ENCODE measurements at regions not wholly inside any gene's neighbourhood (a gene's known extent, or its start where the extent isn't known, plus 50 kb on each side); places are given as distances from the start of the nearest gene placed in this dataset.
"Not testable (repeated sequence)": the region's sequence is repeated elsewhere in the genome, so short reads cannot be mapped to it uniquely, and the experiment has no call there.

DNA sequence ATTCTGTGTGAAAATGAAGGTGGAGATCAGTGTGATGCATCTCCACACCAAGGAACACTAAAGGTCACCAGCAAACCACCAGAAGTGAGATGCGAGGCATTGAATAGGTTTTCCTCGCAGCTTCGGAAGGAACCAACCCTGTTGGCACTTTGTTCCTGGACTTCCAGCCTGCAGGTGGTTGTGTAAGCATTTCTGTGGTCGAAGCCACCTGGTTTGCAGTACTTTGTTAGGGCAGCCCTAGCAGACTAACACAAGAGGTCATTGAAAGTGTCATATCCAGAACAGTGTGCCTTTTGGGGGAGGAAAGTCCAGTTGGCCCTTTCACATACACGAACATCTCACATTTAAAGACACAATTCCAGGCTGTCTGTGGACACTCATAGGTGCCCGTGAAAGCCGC, 237.2 kb upstream of the PLGLB1 start:
- not testable (repeated sequence) for FAIRE-seq; DNase-seq (ENCODE audit: low spot score)

DNA sequence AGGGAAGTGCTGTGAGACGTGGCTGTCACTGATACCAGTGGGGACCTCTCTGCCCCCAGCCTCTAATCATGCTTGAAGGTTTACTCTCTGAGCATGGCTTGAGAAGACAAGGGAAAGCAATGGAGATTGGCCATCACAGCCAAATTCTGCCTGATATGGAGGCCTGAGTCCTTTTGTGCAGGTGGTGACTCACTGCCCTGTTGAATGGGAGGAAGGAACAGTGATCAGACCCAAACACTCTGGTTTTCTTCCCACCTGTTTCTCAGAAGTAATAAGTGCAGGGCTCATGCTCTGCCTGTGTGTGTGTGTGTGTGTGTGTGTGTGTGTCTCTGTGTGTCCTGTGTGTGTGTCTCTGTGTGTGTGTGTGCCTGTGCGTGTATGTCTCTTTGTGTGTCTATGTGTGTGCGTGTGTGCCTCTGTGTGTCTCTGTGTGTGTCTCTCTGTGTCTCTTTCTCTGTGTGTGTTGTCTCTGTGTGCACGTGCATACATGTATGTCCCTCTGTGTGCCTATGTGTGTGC, 240.6 kb upstream of the PLGLB1 start:
- DNase-seq (ENCODE audit: low spot score); FAIRE-seq: not testable (repeated sequence)

DNA sequence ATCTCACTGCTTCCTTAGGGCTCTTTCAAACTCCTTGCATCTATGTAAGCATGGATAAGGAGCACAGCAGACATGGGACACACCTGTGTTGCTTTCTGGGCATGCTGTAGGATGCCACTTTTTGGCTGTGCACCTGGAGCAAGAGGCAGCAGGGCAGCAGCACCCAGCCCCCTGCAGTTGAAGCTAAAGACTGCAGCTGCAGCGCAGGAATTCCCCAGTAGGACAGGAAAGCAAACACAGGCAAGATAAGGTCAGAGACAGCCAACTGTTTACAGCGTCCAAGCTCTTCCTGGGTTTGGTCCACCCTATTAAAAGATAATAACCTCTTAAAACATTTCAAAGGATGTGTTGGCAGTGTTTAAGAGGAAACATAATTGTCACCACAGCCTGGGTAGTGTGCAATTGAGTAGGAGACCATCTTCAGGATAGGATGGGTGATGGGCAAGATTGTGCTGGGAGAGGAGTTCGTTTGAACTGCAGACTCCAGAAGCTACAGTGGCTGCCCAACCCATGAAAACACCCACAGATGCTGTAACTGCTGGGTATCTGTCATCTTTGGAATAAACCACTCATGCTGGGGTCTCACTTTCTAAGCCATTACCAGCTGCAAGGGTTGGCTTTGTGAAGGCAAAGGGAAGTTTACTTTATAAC, 242.3 kb upstream of the PLGLB1 start:
- not testable (repeated sequence) for DNase-seq (ENCODE audit: low spot score); FAIRE-seq

DNA sequence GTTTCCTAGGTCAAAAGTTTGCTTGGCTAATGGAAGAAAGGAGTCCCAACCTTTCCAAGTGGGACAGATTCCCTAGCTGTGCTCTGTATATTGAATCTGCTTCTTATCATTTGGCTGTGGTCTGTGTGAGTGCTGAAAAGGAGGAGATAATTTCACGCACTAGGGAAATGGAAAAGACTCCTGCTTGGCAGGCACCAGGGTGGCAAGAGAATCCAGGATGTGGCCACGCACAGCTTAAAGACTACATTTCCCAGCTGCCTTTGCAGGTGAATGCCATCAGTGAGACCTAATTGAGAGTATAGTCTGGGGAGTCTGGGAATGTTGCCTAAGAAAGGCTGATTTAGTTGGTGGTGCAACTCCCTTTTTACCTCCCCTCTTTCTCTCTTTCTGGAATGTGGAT, 253.5 kb upstream of the PLGLB1 start:
- not testable (repeated sequence) for DNase-seq (ENCODE audit: low spot score); FAIRE-seq

DNA sequence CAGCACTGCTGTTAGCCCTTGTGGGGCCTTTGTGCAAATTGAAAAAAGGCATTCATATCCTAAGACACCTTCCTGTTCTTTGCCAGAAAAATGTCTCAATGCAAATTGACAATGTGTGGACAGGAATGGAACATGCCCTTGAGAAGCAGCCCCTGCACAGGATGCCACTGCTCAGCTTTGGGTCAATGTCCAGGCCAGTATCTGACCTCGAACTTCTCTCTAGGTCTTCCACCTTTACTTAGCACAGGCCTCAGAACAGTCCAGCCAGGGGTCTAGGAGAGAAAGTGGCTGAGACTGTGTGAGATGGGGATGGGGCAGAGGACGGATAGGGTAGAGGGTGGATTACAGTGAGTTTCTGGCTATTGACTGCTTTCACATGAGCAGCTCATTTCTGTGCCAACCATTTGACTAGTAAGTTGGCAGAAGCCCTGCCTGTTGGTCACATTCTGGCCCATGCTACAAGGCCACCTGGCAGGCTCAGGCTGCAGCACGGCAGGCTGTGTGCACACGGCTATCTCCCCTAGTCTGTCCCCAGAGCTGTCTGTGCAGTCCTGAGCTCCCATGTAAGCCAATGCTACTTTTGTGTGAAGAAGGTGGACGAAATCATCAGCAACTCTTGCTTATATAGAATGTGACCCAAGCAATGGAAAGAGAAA, 254.5 kb upstream of the PLGLB1 start:
- not testable (repeated sequence) for DNase-seq (ENCODE audit: low spot score); FAIRE-seq

DNA sequence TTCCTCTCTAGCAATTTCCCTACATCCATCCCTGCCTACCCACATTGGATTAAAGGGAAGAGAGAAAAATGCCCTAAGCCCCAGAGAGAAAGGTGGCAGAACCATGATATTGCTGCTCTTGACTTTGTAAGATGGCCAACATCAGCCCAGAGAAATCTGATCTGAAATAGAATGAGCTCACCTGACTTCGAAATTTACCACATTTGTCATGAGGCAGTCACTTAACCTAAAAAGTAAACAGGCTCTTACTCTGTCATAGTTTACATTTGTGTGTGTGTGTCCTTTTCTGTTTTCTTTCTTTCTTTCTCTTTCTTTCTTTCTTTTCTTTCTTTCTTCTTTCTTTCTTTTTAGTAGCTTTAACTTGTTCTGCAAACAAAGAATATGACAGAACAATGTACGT, 255.0 kb upstream of the PLGLB1 start:
- not testable (repeated sequence) for FAIRE-seq; DNase-seq (ENCODE audit: low spot score)

DNA sequence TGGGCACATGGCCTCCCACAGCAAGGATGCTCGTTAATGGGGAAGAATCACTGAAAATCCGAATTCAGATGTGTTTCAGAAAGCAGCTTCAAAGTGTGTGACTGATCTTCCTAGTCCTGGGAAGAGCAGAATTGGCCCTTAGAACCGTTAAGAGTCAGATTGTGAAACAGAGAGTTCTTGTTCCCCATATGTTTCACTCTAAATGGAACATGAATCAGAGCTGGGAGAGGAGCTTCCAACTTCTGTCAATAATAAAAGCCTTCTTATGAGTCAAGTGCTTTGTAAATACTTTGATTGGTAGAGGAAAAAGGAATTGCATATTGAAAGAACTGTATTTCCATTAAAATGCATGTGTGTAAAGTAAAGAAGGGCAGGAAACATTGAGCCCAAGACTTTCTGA, 256.1 kb upstream of the PLGLB1 start:
- not testable (repeated sequence) for DNase-seq (ENCODE audit: low spot score); FAIRE-seq

DNA sequence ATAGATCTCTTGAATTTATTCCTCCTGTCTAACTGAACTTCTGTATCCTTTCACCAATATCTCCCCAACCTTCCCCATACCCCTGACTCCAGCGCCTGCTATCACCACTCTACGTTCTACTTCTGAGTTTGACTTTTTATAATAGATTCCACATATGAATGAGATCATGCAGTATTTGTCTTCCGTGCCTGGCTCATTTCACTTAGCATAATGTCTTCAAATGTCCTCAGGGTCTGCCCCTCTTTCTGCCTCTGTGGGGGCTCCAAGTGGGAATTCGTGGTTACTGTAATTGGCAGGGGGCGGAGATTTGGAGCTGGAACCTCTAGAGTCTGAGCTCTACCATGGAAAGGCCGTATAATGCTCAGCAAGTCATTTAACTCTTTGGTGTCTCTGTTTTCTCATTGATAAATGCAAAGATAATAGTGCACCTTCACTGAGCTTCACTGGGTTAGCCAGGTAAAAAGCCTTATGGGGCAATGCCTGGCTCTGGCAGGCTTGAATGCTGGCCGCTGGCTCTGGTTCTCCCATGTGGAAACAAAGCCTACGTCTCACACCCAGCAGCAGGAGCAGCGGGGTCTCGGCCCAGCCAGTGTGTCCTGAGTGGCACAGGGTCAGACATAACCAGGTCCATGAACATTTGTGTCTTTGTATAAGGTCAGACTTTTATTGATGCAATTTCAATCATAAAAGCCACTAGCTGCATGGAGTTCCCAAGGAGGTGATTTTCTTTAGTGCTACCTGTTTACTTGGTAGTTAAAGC, 259.1 kb upstream of the PLGLB1 start:
- not testable (repeated sequence) for FAIRE-seq; DNase-seq (ENCODE audit: low spot score)

DNA sequence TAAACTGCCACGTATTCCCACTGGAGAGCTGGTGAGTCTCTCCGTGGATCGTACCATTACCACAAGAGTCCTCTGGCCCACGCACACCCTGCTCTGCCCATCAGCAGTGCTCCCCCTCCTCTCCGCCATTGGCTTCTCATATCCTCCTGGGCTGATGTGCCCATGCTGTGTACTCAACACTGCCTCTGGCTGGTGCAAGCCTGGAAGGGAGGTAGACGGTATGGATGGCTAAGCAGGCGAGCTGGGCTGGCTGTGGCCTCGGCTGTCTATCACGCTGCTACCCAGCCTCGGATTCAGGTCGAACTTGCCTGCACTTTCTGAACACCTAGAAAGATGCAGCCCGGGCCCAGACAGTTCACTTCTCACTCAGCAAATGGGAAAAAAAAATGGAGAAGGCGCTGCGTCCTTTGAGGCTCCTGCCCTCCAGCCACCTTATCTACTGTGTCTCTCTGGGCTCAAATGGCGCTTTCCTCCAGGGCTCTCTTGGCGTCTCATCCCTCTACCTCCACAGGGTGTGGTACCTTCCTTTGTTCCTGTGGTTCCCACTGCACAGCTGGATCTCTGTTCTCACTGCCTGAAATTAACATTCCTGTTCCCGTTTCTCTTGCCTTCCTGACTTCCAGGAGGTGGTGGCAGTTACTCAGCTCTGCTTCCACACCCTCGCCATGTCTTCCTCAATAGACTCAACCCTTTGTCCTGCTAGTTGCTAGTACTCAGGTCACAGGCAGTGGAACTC, 262.3 kb upstream of the PLGLB1 start:
- not testable (repeated sequence) for FAIRE-seq; DNase-seq (ENCODE audit: low spot score)

DNA sequence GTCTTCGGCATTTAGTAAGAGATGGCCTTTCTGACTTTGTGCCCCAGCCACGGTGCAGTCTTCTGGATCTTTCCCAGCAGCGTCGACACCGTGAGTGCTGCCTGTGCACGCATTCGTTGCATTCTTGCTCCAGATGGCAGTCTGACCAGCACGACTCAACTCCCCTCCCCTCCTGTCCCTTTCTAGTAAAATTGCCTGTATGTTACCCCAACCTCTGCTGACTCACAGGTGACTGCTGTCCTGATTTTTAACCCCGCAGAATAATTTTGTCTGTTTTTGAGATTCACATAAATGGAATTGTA, 262.8 kb upstream of the PLGLB1 start:
- FAIRE-seq = not testable (repeated sequence)

DNA sequence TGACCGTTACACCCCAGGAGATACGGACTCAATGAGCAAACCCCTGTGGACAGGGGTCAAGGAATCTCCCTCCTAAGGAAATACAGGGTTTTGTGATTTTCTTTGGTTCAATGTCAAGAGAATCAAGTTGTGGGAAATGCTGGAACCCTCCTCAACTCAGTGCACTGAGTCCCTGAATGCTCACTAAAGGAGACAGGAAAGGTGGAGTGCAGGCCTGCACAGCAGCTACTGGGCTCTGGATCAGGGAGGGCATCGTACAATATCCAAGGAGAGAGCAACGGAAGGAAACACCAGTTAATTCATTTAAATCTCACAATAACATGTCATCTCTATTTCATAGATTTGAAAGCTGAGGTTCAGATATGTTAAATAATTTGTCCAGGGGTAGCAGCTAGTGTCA, 263.5 kb upstream of the PLGLB1 start:
- FAIRE-seq; DNase-seq (ENCODE audit: low spot score): not testable (repeated sequence)

More for the DNA sequence above, 262.8 kb upstream of the PLGLB1 start:
- not testable (repeated sequence) for DNase-seq (ENCODE audit: low spot score)

DNA sequence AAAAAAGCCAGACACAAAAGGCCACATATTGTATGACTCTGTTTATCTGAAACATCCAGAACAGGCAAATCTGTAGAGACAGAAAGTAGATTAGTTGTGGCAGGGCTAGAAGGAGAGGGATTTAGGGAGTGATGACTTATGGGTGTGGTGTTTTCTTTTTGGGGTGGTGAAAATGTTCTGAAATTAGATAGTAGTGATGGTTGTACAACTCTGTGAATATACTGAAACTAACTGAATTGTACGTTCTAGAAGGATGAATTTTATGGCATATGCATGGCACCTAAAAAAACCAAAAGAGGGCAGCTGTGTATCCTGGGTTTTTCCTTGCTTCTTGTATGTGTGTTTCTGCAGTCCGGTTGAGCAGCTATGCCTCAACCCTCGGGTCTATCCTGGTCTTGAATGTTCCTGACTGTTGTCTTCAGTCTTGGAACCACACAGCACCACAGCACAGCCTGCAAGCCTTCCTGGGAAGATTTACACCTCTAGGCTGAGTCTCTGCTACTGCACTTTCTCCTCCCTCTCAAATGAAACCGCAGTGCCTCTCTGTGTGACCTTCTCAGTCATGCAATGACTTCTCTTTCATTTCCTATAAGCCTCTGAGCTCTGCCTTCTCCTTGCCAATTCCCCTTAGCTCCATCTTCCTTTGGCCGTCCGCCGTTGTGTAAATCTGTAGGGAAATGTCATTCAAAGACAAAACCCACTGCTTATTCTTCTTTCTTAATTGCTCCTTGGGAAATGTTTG, 269.1 kb upstream of the PLGLB1 start:
- FAIRE-seq = not testable (repeated sequence)

DNA sequence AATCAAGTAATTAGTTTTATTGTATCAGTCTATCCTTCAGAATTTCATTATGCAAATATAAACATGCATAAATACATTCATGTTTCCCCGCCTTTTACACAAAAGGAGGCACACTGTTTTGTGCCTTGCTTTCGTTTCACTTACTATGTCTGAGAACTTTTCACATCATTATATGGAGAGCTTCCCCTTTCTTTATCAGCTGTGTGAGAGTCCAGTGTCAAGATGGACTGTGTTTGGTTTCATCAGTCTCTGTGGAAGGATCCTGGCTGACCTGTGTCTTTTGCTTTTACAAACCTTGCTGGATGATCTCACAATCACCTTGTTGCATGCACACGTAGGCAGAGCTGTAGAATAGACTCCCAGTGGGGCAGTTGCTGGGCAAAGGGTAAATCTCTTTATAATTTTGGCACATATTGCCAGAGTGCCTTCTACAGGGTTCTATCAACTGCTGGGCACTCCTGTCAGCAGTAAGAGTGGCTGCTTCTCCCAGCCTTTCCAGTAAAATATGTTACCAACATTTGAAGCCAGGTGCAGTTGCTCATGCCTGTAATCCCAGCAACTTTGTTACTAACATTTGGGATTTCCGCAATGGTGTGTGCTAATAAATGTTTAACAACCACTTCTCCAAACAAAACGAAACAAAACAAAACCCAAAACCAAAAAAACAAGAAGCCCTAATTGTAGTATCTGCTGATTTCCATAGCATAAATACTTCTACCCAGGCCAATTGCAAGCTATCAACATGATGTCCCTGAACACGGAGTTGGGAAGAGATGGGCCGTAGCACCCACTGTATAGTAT, 270.0 kb upstream of the PLGLB1 start:
- not testable (repeated sequence) for FAIRE-seq; DNase-seq (ENCODE audit: low spot score)

More for the DNA sequence above, 269.1 kb upstream of the PLGLB1 start:
- not testable (repeated sequence) for DNase-seq (ENCODE audit: low spot score)

DNA sequence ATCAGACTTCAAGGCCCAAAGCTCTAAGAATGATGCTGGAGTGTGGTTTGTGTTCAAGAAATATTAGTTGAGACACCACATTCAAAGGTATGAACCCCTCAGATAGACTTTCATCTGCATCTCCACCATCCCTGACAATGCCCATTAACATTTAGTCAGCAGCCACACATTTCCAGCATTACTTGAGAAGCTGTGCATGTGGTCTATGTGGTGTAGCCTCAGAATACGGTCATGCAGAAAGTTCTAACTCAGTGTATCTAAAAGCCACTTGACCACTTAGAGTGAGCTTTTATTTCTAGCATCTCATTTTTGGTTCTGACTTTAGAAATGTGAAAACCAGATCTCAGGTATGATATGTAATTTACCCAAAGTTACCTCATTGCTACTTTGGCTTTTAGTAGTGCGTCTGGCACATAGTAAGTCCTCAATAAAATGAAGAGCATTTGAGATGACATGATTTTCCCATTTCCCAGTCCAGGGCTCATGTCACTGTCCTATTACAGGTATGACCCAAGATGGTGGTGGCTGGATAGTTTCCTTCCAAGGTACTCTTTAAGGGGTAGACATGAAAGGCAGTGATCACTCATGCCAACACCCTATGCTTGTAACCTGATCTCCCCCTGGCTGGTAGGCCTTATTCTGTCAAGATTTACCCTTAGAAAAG, 272.4 kb upstream of the PLGLB1 start:
- not testable (repeated sequence) for FAIRE-seq

DNA sequence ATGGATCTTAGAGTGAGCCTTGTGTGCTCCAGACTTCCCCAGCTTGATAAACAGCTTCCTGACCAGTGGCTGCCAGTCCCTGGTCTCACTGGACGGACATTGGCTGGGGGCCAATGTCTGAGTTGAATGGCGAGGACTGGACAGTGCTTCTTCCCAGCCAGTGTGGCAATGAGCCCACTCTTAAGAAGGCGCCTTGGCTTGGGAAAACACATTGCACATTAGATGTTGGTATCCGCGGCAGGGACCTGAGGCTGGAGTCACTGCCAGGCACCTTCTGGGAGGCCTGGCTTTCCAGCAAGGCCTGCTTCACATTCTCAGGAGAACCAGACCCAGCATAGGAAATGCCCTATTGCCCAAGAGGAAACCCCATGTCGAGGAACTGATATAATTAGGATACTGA, 273.5 kb upstream of the PLGLB1 start:
- not testable (repeated sequence) for DNase-seq (ENCODE audit: low spot score); FAIRE-seq

More for the DNA sequence above, 272.4 kb upstream of the PLGLB1 start:
- DNase-seq (ENCODE audit: low spot score) = not testable (repeated sequence)

DNA sequence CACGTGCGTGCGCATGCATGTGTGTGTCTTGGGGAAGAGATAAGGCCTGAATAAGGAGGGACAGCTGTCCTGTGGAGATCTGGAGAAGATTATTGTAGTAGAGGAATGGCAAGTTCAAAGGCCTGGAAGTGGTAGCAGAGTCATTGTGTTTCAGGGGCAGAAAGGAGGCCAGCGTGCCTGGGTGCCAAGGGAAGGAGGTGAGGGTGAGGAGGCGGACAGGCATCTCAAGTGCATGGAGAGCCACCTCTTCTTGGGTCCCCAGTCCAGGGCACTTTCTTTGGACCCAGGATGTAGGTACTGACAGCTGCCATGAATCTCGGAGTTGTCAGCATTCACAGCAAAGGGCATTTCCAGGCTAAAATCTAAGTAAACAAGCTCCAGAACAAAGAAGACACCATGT, 279.7 kb upstream of the PLGLB1 start:
- not testable (repeated sequence) for FAIRE-seq; DNase-seq (ENCODE audit: low spot score)

DNA sequence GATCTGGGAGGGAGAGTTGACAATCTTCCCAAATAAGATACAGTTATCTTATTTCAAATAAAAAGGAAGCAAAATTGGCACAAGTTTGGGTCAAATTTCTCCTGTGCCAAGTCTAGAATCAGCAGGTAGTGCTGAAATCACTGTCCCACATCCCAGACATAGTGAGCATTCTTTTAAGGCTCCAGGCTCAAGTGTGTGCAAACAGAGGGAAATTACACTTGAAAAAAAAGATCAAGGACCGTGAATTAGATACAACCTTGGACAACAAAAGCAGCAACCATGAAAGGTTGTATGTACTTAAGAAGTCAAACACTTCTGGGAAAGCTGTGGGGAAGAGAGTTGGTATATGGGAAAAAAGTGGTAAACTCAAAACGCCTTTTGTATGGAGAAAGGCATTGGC, 280.2 kb upstream of the PLGLB1 start:
- FAIRE-seq; DNase-seq (ENCODE audit: low spot score): not testable (repeated sequence)

DNA sequence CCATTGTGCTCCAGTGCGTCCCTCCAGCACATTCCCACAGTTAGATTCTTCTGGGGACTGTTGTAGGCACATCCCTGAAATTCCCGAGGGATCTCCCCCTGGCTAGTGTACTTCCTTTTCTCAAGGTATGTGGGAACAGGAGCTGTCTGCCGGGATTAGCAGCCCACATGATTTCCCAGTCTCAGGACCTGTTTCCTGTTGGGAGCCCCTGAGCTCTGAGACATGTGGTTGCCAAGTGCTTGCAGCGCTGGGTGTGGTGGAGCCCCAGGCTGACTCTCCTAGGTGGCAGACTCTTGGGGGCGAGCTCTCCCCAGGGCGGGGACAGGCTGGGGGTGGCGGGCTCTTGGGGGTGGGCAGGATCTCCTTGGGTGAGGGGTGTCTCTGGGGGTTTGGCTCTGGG, 287.0 kb upstream of the PLGLB1 start:
- not testable (repeated sequence) for FAIRE-seq; DNase-seq (ENCODE audit: low spot score)

DNA sequence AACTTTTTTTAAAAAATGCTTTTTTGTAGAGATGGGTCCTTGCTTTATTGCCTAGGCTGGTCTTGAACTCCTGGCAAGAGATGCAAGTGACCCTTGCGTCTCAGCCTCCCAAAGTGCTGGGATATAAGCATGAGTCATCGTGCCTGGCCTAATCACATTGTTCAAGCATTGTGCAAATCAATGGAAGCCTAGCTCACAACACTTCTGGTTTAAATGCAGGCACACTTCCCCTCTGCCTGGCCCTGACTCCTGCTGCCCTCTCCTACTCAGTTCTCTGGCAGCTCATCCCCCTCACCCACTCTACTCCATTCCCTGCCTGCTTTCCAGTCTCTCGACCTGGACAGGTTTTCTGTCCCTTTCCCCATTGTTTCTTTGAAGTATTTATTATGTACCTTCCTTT, 288.1 kb upstream of the PLGLB1 start:
- not testable (repeated sequence) for DNase-seq (ENCODE audit: low spot score); FAIRE-seq
